ENCODE measurements at regions not wholly inside any gene's neighbourhood (a gene's known extent, or its start where the extent isn't known, plus 50 kb on each side); places are given as distances from the start of the nearest gene placed in this dataset.

GRCh38 chr16:35574011-35574410 is 2114.6 kb downstream of the TP53TG3F start:
- TF ChIP-seq, protein P1, sequence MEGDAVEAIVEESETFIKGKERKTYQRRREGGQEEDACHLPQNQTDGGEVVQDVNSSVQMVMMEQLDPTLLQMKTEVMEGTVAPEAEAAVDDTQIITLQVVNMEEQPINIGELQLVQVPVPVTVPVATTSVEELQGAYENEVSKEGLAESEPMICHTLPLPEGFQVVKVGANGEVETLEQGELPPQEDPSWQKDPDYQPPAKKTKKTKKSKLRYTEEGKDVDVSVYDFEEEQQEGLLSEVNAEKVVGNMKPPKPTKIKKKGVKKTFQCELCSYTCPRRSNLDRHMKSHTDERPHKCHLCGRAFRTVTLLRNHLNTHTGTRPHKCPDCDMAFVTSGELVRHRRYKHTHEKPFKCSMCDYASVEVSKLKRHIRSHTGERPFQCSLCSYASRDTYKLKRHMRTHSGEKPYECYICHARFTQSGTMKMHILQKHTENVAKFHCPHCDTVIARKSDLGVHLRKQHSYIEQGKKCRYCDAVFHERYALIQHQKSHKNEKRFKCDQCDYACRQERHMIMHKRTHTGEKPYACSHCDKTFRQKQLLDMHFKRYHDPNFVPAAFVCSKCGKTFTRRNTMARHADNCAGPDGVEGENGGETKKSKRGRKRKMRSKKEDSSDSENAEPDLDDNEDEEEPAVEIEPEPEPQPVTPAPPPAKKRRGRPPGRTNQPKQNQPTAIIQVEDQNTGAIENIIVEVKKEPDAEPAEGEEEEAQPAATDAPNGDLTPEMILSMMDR (IDR thresholded peaks at IDR 0.05; ENCODE audit: insufficient read depth, low read depth, low read length): no peak
- TF ChIP-seq EZH2 (IDR thresholded peaks at IDR 0.05; ENCODE audit: insufficient read depth, low read length): no peak

Data from astrocyte (in vitro differentiated cells and primary cell).